T-helper 2 cell treated with Interferon-gamma antibody and Interleukin-4, amounts not matched to agents 5 μg/mL and 100 μg/mL, for 36 hours (primary cell): ENCODE measurements at regions not wholly inside any gene's neighbourhood (a gene's known extent, or its start where the extent isn't known, plus 50 kb on each side); places are given as distances from the start of the nearest gene placed in this dataset.
"Not testable (repeated sequence)": the region's sequence is repeated elsewhere in the genome, so short reads cannot be mapped to it uniquely, and the experiment has no call there.

Experiments
- DNase-seq: peaks from one replicate; pipeline ENCODE4 v3.0.0; 2021; ENCODE audit warnings: low spot score
- H3K27ac Mint-ChIP-seq: one replicate; pipeline ENCODE4 v1.8.0; 2021; ENCODE audit warnings: mild to moderate bottlenecking, mixed read lengths
- H3K27me3 Mint-ChIP-seq: one replicate; pipeline ENCODE4 v1.8.0; 2021; ENCODE audit warnings: low read depth, mixed read lengths
- H3K36me3 Mint-ChIP-seq: one replicate; pipeline ENCODE4 v1.8.0; 2021; ENCODE audit warnings: low read depth, mixed read lengths
- H3K4me1 Mint-ChIP-seq: one replicate; pipeline ENCODE4 v1.8.0; 2021; ENCODE audit warnings: low read depth, mixed read lengths
- H3K4me3 Mint-ChIP-seq: one replicate; pipeline ENCODE4 v1.8.0; 2022; ENCODE audit warnings: mild to moderate bottlenecking, moderate library complexity, mixed read lengths
- H3K9me3 Mint-ChIP-seq: one replicate; pipeline ENCODE4 v1.8.0; 2021; ENCODE audit warnings: mixed read lengths

DNA sequence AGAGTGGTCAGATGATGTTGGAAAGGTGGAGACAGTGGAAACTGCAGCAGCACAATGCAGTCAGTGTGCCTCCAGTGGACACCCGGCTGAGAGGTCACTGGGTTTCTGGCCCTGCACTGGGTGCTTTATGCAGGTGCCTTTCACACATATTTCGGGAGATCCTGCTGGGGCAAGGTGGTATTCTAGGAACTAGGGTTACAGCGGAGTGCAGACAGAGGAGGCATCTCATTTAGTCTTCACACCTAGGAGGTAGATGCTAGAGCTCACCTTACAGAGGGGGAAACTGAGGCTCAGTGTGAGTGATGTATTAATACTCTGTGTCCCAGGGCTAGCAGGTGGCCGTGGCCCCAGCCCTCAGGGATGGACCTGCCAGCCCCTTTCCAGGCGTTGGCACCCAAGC, 103.9 kb upstream of the KCTD7 start:
- H3K27ac Mint-ChIP-seq, result no peak overlapping the region
- DNase-seq, result no peak
- H3K36me3 Mint-ChIP-seq, result peaks cover 2% of the 10 kb centered on the region
- H3K9me3 Mint-ChIP-seq, result no peaks in the 10 kb centered on the region
- H3K27me3 Mint-ChIP-seq, result no peaks in the 10 kb centered on the region
- no peak overlapping the region for H3K4me3 Mint-ChIP-seq
- H3K4me1 Mint-ChIP-seq, result no peaks in the 10 kb centered on the region

DNA sequence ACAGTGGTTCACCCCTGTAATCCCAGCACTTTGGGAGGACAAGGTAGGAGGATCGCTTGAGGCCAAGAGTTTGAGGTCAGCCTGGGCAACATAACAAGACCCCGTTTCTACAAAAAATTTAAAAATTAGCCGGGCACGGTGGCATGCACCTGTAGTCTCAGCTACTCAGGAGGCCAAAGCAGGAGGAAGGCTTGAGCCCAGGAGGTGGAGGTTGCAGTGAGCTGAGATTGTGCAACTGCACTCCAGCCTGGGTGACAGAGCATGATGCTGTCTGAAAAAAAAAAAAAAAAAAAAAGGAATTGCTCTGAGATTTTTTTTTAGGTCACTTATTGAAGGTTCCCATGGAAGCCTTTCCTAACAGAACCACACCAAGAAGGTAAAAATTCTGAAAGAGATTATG, 101.9 kb upstream of the KCTD7 start:
- DNase-seq, H3K4me3 Mint-ChIP-seq, H3K9me3 Mint-ChIP-seq, H3K27ac Mint-ChIP-seq, H3K27me3 Mint-ChIP-seq, H3K4me1 Mint-ChIP-seq, H3K36me3 Mint-ChIP-seq: not testable (repeated sequence)

DNA sequence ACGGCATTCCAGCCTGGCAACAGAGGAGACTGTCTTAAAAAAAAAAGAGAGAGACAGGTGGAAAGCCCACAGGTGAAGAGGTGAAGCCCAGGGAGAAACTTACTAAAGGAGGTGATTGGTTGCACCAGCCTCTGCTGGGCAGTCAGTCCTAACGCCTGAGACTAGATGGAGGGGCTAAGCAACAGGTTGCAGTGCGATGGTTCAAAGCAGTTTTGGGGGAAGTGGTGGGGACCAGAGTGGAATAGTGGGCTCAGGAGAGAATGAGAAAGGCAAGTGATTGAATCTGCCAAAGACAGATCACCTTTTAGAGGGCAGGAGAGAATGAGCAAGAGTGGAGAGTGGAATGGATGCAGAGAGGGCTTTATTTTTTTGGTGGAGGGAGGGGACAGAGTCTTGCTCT, 100.0 kb upstream of the KCTD7 start:
- DNase-seq, result no peak
- H3K36me3 Mint-ChIP-seq, result peaks cover 6% of the 10 kb centered on the region
- no peaks in the 10 kb centered on the region for H3K9me3 Mint-ChIP-seq
- H3K4me3 Mint-ChIP-seq, result no peak overlapping the region
- no peaks in the 10 kb centered on the region for H3K4me1 Mint-ChIP-seq
- no peaks in the 10 kb centered on the region for H3K27me3 Mint-ChIP-seq
- H3K27ac Mint-ChIP-seq, result peak overlapping the region; percentile 55

DNA sequence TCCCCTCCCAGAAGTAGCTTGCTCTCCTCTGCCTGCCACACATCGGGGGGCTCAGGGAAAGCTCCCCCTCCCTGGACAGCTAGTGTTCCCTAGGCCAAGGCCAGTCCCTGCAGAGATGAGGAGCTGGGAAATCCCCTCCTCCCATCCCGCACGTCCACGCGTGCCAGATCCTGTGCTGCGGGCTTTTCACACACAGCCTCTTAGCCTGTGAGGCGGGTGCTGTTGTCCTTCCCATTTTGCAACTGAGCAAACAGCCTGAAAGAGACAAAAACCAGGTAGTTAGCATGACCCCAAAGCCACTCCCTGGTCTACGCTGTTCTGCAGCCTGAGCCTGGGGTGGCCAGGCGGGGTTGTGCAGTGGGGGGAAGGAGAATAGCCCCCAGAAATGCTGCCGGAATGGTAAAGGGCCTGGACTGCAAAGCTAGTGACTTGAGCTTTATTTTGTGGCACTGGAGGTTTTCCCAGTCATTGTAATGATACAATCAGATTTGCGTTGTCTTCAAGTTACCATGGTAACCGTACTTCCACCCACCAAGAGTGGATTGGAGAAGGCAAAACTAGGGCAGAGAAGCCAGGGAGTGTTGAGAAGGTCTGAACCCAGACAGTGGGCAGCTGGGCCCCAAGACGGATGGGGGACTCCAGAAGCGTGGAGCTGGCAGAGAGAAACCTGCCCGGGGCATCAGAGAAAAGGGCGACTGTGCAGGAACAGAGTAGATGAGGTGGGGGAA, 98.6 kb upstream of the KCTD7 start:
- no peak for DNase-seq
- H3K9me3 Mint-ChIP-seq, result no peaks in the 10 kb centered on the region
- H3K36me3 Mint-ChIP-seq, result peaks cover 6% of the 10 kb centered on the region
- no peaks in the 10 kb centered on the region for H3K27me3 Mint-ChIP-seq
- H3K4me3 Mint-ChIP-seq, result no peak overlapping the region
- no peak overlapping the region for H3K27ac Mint-ChIP-seq
- H3K4me1 Mint-ChIP-seq, result no peaks in the 10 kb centered on the region

DNA sequence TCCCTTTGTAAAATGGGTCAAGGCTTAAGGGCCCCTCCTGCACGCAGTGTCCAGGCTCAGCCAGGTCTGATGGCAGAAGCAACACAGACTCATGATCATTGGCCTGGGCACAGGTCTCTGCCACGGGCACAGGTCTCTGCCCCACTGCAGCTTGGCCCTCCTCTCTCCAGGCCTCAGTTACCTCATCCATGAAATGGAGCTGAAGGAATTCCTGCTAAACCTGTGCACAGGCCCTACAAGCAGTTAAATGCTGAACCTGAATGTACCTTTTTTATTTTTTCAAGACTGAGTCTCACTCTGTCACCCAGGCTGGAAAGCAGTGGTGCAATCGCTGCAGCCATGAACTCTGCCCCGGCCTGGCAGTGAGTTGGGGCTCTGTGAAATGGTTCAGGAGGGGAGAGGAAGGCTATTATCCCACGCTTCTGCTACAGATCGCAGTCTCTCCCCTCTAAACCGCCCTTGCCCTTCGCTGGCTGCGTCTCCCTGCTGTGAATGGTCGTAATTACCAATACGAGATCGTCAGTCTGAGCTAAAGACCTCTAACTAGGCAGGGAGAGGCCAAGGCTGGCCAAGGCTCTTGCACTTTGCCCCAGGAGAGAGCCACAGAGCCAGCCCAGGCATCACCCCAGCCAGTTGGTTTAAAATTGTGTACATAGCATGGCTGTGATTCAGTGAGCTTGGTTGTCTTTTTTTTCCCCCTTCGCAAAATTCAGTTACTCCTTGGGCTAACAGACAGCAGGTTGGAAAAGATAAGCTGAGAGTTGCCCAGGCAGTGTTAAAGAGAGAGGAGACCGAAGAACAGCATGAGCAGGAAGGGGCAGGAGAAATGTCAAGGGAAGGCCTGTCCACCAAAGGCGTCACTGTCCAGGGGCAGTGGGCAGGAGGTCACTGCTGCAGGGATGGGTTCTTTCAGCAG, 93.0 kb upstream of the KCTD7 start:
- Mint-ChIP-seq H3K4me3 (no peak overlapping the region), H3K27me3 (no peaks in the 10 kb centered on the region), H3K27ac (no peak overlapping the region), H3K4me1 (no peaks in the 10 kb centered on the region), H3K9me3 (no peaks in the 10 kb centered on the region), H3K36me3 (no peaks in the 10 kb centered on the region)
- no peak for DNase-seq

DNA sequence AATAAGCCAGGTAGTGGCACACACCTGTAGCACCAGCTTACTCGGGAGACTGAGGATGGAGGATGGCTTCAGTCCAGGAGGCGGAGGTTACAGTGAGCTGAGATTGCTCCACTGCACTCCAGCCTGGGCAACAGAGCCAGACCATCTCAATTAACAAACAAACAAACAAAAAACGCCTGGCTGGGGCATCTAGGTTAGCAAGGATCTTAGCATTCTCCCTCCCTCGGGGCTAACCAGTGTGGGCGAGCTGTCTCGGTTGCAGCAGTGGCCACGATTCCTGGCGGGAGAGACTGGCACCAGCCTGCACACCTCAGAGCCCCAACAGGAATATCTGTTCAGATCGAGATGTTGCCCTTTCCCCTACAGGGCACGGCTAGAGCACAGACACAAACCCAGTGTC, 91.3 kb upstream of the KCTD7 start:
- no peak for DNase-seq
- no peaks in the 10 kb centered on the region for H3K4me1 Mint-ChIP-seq
- no peak overlapping the region for H3K27ac Mint-ChIP-seq
- no peaks in the 10 kb centered on the region for H3K27me3 Mint-ChIP-seq
- H3K9me3 Mint-ChIP-seq, result no peaks in the 10 kb centered on the region
- no peak overlapping the region for H3K4me3 Mint-ChIP-seq
- no peaks in the 10 kb centered on the region for H3K36me3 Mint-ChIP-seq

DNA sequence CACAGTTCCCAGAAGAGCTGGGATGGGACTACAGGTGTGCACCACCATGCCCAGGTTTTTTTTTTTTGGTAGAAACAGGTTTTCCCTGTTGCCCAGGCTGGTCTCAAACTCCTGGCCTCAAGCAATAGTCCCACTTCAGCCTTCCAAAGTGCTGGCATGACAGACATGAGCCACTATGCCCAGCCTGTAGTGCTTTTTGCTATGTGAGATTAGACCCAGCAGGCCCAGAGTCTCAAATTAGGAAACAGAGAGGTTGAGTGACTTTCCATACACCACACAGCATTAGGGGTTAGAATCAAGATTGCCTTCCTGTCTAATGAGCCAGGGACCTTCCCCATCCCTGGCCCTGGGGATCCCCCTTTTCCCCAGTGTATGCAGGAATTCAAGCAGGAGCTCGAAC, 90.8 kb upstream of the KCTD7 start:
- no peaks in the 10 kb centered on the region for H3K4me1 Mint-ChIP-seq
- no peak overlapping the region for H3K27ac Mint-ChIP-seq
- DNase-seq, result no peak
- no peaks in the 10 kb centered on the region for H3K36me3 Mint-ChIP-seq
- H3K9me3 Mint-ChIP-seq, result no peaks in the 10 kb centered on the region
- no peaks in the 10 kb centered on the region for H3K27me3 Mint-ChIP-seq
- H3K4me3 Mint-ChIP-seq, result no peak overlapping the region

DNA sequence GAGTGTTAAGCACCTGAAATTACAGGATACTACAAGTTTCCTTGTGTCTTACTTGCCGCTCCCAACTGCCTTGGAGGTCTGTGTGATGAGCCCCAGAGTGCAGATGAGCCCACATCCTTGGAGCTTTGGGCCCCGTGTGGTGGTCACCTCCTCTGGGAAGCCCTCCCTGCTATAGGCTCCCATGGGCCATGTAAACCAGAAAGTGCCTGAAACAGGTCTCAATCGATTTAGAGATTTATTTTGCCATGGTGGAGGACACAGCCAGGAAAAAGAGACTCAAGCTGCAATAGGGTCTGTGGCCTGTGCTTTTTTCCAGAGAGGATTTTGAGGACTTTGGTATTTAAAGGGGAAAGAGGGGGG, 89.4 kb upstream of the KCTD7 start:
- no peak overlapping the region for H3K27ac Mint-ChIP-seq
- no peak for DNase-seq

DNA sequence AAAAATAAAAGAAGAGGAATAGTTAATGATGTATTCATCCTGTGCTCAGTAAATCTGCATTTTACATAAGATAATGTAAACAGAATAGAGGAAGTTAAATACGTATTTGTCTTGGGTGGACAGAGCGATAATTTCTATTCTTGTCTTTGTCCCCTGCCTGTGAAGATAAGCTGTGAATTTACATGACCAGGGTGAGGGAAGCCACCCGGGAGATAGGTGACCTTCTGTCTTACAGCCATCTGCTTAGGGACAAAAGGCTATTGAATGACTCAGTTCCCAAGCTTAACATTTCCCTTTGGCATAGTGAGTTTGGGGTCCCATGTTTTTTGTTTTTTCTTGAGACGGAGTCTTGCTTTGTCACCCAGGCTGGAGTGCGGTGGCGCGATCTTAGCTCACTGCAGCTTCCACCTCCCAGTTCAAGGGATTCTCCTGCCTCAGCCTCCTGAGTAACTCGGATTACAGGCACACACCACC, 88.7 kb upstream of the KCTD7 start:
- DNase-seq, result no peak
- Mint-ChIP-seq H3K4me3 (no peak overlapping the region), H3K36me3 (peaks cover 1% of the 10 kb centered on the region), H3K27ac (no peak overlapping the region), H3K9me3 (no peaks in the 10 kb centered on the region), H3K27me3 (no peaks in the 10 kb centered on the region), H3K4me1 (no peaks in the 10 kb centered on the region)

More for the DNA sequence above, 89.4 kb upstream of the KCTD7 start:
- Mint-ChIP-seq H3K36me3 (peaks cover 1% of the 10 kb centered on the region), H3K9me3 (no peaks in the 10 kb centered on the region), H3K4me3 (no peak overlapping the region), H3K4me1 (no peaks in the 10 kb centered on the region), H3K27me3 (no peaks in the 10 kb centered on the region)

DNA sequence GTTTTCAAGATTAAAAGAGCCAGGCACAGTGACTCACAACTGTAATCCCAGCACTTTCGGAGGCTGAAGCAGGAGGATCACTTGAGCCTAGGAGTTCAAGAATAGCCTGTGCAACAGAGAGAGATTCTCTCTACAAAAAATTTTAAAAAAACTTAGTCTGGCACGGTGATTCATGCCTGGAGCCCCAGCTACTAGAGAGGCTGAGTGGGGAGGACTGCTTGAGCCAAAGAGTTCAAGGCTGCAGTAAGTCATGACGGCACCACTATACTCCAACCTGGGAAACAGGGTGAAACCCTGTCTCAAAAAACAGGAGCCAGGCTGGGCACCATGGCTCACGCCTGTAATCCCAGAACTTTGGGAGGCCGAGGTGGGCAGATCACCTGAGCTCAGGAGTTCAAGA, 86.6 kb upstream of the KCTD7 start:
- Mint-ChIP-seq H3K9me3 (no peaks in the 10 kb centered on the region), H3K27ac (no peak overlapping the region), H3K4me1 (no peaks in the 10 kb centered on the region), H3K4me3 (no peak overlapping the region), H3K27me3 (no peaks in the 10 kb centered on the region), H3K36me3 (peaks cover 1% of the 10 kb centered on the region)
- DNase-seq, result no peak

DNA sequence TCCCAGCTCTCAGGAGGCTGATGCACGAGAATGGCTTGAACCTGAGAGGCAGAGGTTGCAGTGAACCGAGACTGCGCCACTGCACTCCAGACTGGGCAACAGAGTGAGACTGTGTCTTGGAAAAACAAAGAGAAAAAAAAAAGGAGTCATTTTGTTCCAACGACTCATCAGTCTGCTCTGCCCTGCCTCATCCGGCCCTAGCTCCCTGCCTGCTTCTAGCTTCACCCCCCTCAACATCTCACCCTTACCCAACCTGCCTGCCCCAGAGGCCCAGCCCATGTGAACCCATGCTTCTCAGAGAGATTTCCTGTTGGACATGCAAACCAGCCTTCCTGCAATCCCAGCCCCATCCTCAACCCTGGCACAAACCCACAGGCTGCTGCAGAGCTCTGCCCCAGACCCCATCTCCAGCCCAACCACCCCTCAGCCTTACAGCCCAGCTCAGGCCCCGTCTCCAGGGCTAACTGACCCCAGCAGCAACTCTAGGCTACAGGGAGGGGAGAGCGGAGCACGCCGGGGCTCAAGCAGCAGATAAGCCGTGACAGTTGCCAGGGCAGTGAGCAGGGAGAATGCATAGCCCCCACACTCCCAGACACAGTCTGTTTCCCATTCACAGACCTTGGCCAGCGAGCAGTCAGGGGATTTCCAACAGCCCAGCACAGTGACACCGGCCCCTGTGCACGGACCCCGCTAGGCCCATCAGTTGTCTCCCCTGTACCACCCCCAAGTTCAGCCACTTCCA, 86.0 kb upstream of the KCTD7 start:
- Mint-ChIP-seq H3K36me3 (peaks cover 3% of the 10 kb centered on the region), H3K4me3 (no peak overlapping the region), H3K27ac (no peak overlapping the region), H3K4me1 (no peaks in the 10 kb centered on the region), H3K9me3 (no peaks in the 10 kb centered on the region), H3K27me3 (no peaks in the 10 kb centered on the region)
- DNase-seq, result no peak

DNA sequence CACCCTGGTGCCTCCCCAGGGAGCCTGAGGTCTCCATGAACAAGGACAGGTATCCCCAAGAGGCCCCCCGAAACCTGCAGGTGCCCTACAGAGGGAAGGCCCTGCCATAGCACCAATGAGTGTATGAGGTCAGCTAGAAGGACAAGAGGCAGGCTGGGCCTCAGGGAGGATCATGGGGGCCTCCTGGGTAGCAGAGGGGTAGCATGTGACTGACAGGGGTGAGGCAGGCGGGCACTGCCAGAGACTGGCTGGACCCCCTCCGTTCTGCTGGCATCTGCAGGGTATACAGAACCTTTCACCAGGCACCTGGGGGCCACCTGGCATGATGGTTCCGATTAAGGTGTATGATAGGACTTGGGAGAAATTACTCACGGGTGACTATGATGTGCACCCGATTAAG, 79.2 kb upstream of the KCTD7 start:
- Mint-ChIP-seq H3K4me3 (no peak overlapping the region), H3K9me3 (no peaks in the 10 kb centered on the region), H3K27ac (no peak overlapping the region), H3K27me3 (no peaks in the 10 kb centered on the region), H3K36me3 (peaks cover 27% of the 10 kb centered on the region), H3K4me1 (no peaks in the 10 kb centered on the region)
- no peak for DNase-seq

DNA sequence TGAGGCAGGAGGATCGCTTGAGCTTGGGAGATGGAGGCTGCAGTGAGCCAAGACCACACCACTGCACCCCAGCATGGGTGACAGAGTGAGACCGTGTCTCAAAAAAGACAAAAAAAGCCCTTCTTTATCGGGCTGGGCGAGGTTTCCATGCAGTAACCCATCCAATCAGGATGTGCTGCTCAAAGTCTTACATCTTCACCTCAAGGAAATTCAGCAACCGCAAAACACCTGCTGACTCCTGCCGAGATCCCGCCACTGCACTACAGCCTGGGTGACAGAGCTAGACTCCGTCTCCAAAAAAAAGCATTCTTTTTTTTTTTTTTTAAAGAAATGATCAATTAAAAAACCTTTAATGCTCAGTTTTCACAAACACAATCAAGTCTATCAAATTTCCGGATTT, 75.7 kb upstream of the KCTD7 start:
- peaks cover 29% of the 10 kb centered on the region for H3K36me3 Mint-ChIP-seq
- H3K9me3 Mint-ChIP-seq, result no peaks in the 10 kb centered on the region
- no peak for DNase-seq

DNA sequence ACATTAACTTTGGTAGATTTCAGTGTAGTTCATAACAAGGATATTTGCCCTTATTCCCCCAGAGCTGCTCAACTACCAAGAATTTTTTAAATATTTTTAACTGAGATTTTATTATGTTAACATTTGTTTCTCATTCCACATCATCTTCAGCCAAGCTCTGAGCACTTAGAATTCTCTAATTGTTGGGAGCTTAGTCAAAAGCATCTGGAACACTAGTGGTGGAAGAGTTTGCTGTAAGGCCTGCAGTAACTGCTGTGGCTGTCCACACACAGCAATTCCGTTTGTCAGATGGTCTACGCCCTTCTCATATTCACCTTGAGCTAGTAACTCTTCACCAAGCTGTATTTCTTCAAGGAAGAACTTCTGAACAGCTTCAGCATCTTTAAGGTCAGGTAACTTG, 75.0 kb upstream of the KCTD7 start:
- H3K27ac Mint-ChIP-seq, H3K27me3 Mint-ChIP-seq, H3K4me1 Mint-ChIP-seq, H3K4me3 Mint-ChIP-seq, H3K9me3 Mint-ChIP-seq, DNase-seq: not testable (repeated sequence)
- H3K36me3 Mint-ChIP-seq, result peaks cover 26% of the 10 kb centered on the region

More for the DNA sequence above, 75.7 kb upstream of the KCTD7 start:
- H3K4me3 Mint-ChIP-seq, result no peak overlapping the region
- H3K27me3 Mint-ChIP-seq, result no peaks in the 10 kb centered on the region
- peaks cover 2% of the 10 kb centered on the region for H3K4me1 Mint-ChIP-seq
- no peak overlapping the region for H3K27ac Mint-ChIP-seq
